PC-3 (cell line): ENCODE measurements at regions not wholly inside any gene's neighbourhood (a gene's known extent, or its start where the extent isn't known, plus 50 kb on each side); places are given as distances from the start of the nearest gene placed in this dataset.

Experiments used
- ATAC-seq: fragments of 200-7000 bp; cut with Tn5 transposase; 2 replicates; pipeline ENCODE4 v1.9.1; 2020; ENCODE audit warnings: mild to moderate bottlenecking, moderate library complexity
- BruUV-seq: library from RNA; stranded (reverse); fragments of 400-500 nt; replicated peaks from 2 replicates; lab custom pipeline; 2021; lab: Mats Ljungman, UMichigan
- CTCF ChIA-PET: fragments of 300-600 bp; sonication (Branson Sonifier 250); formaldehyde crosslinking; loops from one replicate; lab custom pipeline; 2022; ENCODE audit warnings: antibody characterized with exemption; lab: Charles Lee
- POLR2A ChIA-PET: fragments of 300-600 bp; sonication (Branson Sonifier 250); formaldehyde crosslinking; loops from one replicate; lab custom pipeline; 2022; ENCODE audit warnings: antibody characterized with exemption; ENCODE audit not compliant: unreplicated experiment; lab: Charles Lee
- DNase-seq: peaks from one replicate; pipeline ENCODE4 v3.0.0-alpha.2; 2015
- H2AFZ ChIP-seq: fragments of 300-600 bp; sonication (generic); 2 replicates; pipeline ENCODE4 v1.6.0; 2016; ENCODE audit warnings: antibody characterized with exemption, low read length
- H3F3A ChIP-seq: fragments of 300-600 bp; sonication (generic); one replicate; pipeline ENCODE4 v1.6.0; 2017; ENCODE audit warnings: antibody characterized with exemption, low read length, control low read depth, mild to moderate bottlenecking; ENCODE audit not compliant: unreplicated experiment
- H3K27ac ChIP-seq: fragments of 300-600 bp; sonication (generic); 2 replicates; pipeline ENCODE4 v1.5.1; 2016; ENCODE audit warnings: mild to moderate bottlenecking, low read length
- H3K27me3 ChIP-seq: fragments of 300-600 bp; sonication (generic); 2 replicates; pipeline ENCODE4 v1.6.1; 2016; ENCODE audit warnings: low read length, mixed read lengths
- H3K36me3 ChIP-seq: fragments of 300-600 bp; sonication (generic); 2 replicates; pipeline ENCODE4 v1.6.1; 2016; ENCODE audit warnings: low read depth, mixed run types, low read length, mixed read lengths
- H3K4me1 ChIP-seq: fragments of 300-600 bp; sonication (generic); 2 replicates; pipeline ENCODE4 v1.5.1; 2016; ENCODE audit warnings: low read length; ENCODE audit not compliant: insufficient read depth
- H3K4me2 ChIP-seq: fragments of 300-600 bp; sonication (generic); 2 replicates; pipeline ENCODE4 v1.6.0; 2016; ENCODE audit warnings: low read length
- H3K4me3 ChIP-seq: fragments of 300-600 bp; sonication (generic); 2 replicates; pipeline ENCODE4 v1.5.1; 2016; ENCODE audit warnings: mild to moderate bottlenecking, low read length, mixed read lengths
- H3K79me2 ChIP-seq: fragments of 300-600 bp; sonication (generic); 2 replicates; pipeline ENCODE4 v1.6.1; 2017; ENCODE audit warnings: low read length, mixed read lengths
- H3K9ac ChIP-seq: fragments of 300-600 bp; sonication (generic); 2 replicates; pipeline ENCODE4 v1.6.0; 2016; ENCODE audit warnings: mild to moderate bottlenecking, low read length
- H3K9me2 ChIP-seq: fragments of 300-600 bp; sonication (generic); replicated peaks from 2 replicates; pipeline ENCODE4 v1.6.1; 2016; ENCODE audit warnings: mixed run types, low read length, mixed read lengths
- H3K9me3 ChIP-seq: fragments of 300-600 bp; sonication (generic); 2 replicates; pipeline ENCODE4 v1.6.1; 2016; ENCODE audit warnings: low read length, mixed read lengths
- H4K20me1 ChIP-seq: fragments of 300-600 bp; sonication (generic); 2 replicates; pipeline ENCODE4 v1.6.1; 2016; ENCODE audit warnings: low read length, mixed read lengths
- CTCF ChIP-seq: fragments of 300-600 bp; sonication (generic); conservative IDR thresholded peaks from 2 replicates; pipeline ENCODE4 v1.5.1; 2017; ENCODE audit warnings: antibody characterized with exemption, low read depth, mild to moderate bottlenecking, low read length
- EZH2 ChIP-seq: fragments of 300-600 bp; sonication (generic); IDR thresholded peaks from one replicate; pipeline ENCODE4 v1.6.1; 2017; ENCODE audit warnings: antibody characterized with exemption, mild to moderate bottlenecking, low read length; ENCODE audit not compliant: unreplicated experiment
- EZH2phosphoT487 ChIP-seq: fragments of 300-600 bp; sonication (generic); IDR thresholded peaks from 2 replicates; pipeline ENCODE4 v1.6.1; 2018; ENCODE audit warnings: mild to moderate bottlenecking, antibody characterized with exemption, low read length, borderline replicate concordance
- intact Hi-C: fragments of 100-400 bp; cut with micrococcal nuclease; formaldehyde crosslinking; loops from 2 replicates; pipeline ENCODE4 v1.9.0; 2023

DNA sequence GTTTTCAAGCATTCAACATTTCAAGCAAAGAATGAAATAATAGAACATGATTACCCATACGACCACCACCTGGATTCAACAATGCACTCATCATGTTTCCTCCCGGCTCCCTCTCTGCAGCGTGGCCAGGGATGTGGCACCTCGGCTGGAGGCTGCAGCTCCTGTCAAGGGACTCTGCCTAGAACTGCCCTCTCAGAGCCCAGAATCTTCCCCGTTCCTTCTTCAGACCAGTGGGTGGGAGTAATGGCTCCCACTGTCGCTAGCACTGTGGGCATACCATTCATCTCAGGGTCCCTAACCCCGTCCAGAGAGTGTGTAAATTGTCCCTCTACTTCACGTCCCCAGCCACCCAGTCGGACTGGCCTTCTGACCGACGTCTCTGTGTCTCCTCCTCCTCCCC is 118.6 kb upstream of the COL5A1 start:
- Histone ChIP-seq H3K36me3 (no peaks in the 10 kb centered on the region), H3K9me3 (no peaks in the 10 kb centered on the region), H2AFZ (no peak overlapping the region), H3F3A (no peaks in the 10 kb centered on the region), H3K79me2 (no peaks in the 10 kb centered on the region), H4K20me1 (no peaks in the 10 kb centered on the region), H3K27ac (no peak overlapping the region), H3K4me3 (no peak overlapping the region), H3K4me1 (no peaks in the 10 kb centered on the region), H3K27me3 (peaks cover 3% of the 10 kb centered on the region; the same call in 1 of the 2 replicates), H3K9ac (no peak overlapping the region), H3K9me2 (no peaks in the 10 kb centered on the region), H3K4me2 (no peak overlapping the region)
- BruUV-seq: no TSS peak
- DNase-seq: no peak
- TF ChIP-seq CTCF (no peak), EZH2 (no peak), EZH2phosphoT487 (no peak)
- ChIA-PET POLR2A (no interaction called here), CTCF (no interaction called here)
- ATAC-seq: no peak
- intact Hi-C loops: no loop called here

- Histone ChIP-seq H3F3A (no peaks in the 10 kb centered on the region), H3K36me3 (no peaks in the 10 kb centered on the region), H3K79me2 (no peaks in the 10 kb centered on the region), H3K27me3 (peaks cover 3% of the 10 kb centered on the region; the same call in 1 of the 2 replicates), H3K9me3 (no peaks in the 10 kb centered on the region), H4K20me1 (no peaks in the 10 kb centered on the region), H3K9ac (no peak overlapping the region), H3K27ac (no peak overlapping the region), H3K9me2 (no peaks in the 10 kb centered on the region), H3K4me2 (no peak overlapping the region), H2AFZ (no peak overlapping the region), H3K4me3 (no peak overlapping the region), H3K4me1 (no peaks in the 10 kb centered on the region)
- DNase-seq (no peak), ATAC-seq (no peak)
- no TSS peak for BruUV-seq
- TF ChIP-seq EZH2 (no peak), CTCF (no peak), EZH2phosphoT487 (no peak)
- CTCF ChIA-PET: no interaction called here
- intact Hi-C loops: no loop called here
- POLR2A ChIA-PET: no interaction called here
These were observed 116.4 kb upstream of the COL5A1 start for GRCh38 chr9:134525070-134525815.

- intact Hi-C loops: no loop called here
- H3K27ac ChIP-seq: no peak overlapping the region
- POLR2A ChIA-PET: no interaction called here
- DNase-seq (no peak), ATAC-seq (no peak)
- BruUV-seq: no TSS peak
- no peaks in the 10 kb centered on the region for H3K9me2 ChIP-seq
- no peak overlapping the region for H3K4me2 ChIP-seq
- no peak for TF ChIP-seq EZH2phosphoT487
- no peak for TF ChIP-seq EZH2
- no peak for TF ChIP-seq CTCF
- no peaks in the 10 kb centered on the region for H3K9me3 ChIP-seq
- no peak overlapping the region for H3K4me3 ChIP-seq
- no peaks in the 10 kb centered on the region for H3K79me2 ChIP-seq
- no peaks in the 10 kb centered on the region for H3K36me3 ChIP-seq
- H2AFZ ChIP-seq: no peak overlapping the region
- CTCF ChIA-PET: no interaction called here
- no peaks in the 10 kb centered on the region for H3K4me1 ChIP-seq
- no peaks in the 10 kb centered on the region for H3F3A ChIP-seq
- no peak overlapping the region for H3K9ac ChIP-seq
- no peaks in the 10 kb centered on the region for H4K20me1 ChIP-seq
- peaks cover 3% of the 10 kb centered on the region; the same call in 1 of the 2 replicates for H3K27me3 ChIP-seq
These were observed 115.6 kb upstream of the COL5A1 start for GRCh38 chr9:134525841-134526583.
